ENCODE measurements at regions not wholly inside any gene's neighbourhood (a gene's known extent, or its start where the extent isn't known, plus 50 kb on each side); places are given as distances from the start of the nearest gene placed in this dataset.
A peak's percentile ranks its signal among the peaks of the same experiment; 100 is the strongest.

DNA sequence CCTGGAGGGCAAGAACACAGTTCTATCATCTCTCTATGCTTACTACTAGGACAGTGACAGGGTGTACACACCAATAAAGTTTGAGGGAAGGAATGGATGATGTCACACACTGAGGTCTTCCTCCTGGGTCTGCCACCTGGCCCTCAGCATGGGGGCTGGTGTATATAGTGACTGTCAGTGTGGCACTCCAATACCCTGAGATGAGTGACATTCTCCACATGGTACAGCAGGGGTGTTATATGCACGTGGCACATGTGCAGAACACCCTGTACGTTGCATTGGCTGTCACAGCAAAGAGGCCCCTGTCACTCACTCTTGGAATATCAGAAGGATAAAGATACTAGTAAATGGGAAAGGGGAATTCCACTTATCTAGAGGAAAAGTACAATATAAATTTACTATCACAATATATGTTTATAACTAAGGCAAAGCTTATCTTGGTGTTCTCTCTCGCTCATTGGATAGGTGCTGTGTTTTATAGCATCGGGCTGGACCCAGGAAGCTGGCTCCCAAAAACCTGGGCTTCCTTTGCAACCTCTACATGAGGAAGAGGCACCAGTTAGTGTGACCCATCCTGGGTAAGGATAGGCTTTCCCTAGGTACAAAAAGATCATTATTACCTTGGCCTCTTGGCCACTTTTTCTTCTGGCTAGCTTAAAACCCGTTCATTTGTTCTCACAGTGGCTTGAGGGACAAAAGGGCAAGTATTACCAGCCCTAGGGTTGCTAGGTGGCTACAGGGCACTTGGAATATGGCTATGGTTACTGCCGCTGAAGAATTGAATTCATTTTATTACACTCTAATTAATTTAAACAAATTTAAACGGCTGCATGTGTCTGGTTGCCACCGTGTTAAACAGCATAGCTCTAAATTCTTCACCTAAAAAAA is 54.8 kb upstream of the HES1 start:
- no peaks in the 10 kb centered on the region for H3K9me3 ChIP-seq
- DNase-seq (no peak), ATAC-seq (no peak)
- TF ChIP-seq, protein P1, sequence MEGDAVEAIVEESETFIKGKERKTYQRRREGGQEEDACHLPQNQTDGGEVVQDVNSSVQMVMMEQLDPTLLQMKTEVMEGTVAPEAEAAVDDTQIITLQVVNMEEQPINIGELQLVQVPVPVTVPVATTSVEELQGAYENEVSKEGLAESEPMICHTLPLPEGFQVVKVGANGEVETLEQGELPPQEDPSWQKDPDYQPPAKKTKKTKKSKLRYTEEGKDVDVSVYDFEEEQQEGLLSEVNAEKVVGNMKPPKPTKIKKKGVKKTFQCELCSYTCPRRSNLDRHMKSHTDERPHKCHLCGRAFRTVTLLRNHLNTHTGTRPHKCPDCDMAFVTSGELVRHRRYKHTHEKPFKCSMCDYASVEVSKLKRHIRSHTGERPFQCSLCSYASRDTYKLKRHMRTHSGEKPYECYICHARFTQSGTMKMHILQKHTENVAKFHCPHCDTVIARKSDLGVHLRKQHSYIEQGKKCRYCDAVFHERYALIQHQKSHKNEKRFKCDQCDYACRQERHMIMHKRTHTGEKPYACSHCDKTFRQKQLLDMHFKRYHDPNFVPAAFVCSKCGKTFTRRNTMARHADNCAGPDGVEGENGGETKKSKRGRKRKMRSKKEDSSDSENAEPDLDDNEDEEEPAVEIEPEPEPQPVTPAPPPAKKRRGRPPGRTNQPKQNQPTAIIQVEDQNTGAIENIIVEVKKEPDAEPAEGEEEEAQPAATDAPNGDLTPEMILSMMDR (IDR thresholded peaks at IDR 0.05), result no peak
- TF ChIP-seq POLR2A (IDR thresholded peaks at IDR 0.05), result no peak
- H3K4me3 ChIP-seq, result no peak overlapping the region
- H3K4me1 ChIP-seq, result peaks cover 20% of the 10 kb centered on the region
- H3K27ac ChIP-seq, result peak overlapping the region in 2 of 4 donors; percentile 10 to 36
- 77 to 88% methylated on average over 8 of the region's 8 CpGs for WGBS, 2 donors
- intact Hi-C loops (cut with DNase I), result no loop called here
- H3K27me3 ChIP-seq, result no peaks in the 10 kb centered on the region
- no peaks in the 10 kb centered on the region for H3K36me3 ChIP-seq (replicated peaks in 1 of 2; ENCODE audit: insufficient read depth in 1 of 2, low read depth in 2 of 2)

DNA sequence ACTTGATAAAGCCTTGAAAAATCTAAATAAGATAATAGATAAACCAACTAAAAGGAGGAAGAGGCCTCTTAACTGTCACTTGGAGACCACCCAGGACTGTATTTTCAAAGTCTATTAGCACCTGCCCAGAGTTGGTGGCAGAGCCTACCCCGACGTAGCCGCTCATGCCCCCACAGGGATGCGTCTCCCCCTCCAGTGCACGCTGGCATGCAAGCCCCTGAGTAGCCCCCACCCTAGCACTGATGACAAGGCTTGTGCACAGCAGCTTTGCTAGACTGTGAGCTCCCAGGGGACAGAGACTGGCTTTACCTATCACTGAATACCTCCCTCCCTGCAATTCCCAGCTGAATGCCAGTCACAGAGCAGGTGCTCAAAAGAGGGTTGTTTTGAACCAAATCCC is 54.1 kb upstream of the HES1 start:
- TF ChIP-seq, protein P1 (IDR thresholded peaks at IDR 0.05), result no peak
- TF ChIP-seq POLR2A (IDR thresholded peaks at IDR 0.05), result no peak
- H3K27ac ChIP-seq, result no peak overlapping the region
- H3K9me3 ChIP-seq, result no peaks in the 10 kb centered on the region
- DNase-seq (no peak), ATAC-seq (no peak)
- H3K4me1 ChIP-seq, result peaks cover 14% of the 10 kb centered on the region
- H3K27me3 ChIP-seq, result no peaks in the 10 kb centered on the region
- no peaks in the 10 kb centered on the region for H3K36me3 ChIP-seq (replicated peaks in 1 of 2; ENCODE audit: insufficient read depth in 1 of 2, low read depth in 2 of 2)
- H3K4me3 ChIP-seq, result no peak overlapping the region
- intact Hi-C loops (cut with DNase I), result no loop called here
- 89 to 91% methylated on average over 3 to 5 of the region's 5 CpGs for WGBS, 2 donors

DNA sequence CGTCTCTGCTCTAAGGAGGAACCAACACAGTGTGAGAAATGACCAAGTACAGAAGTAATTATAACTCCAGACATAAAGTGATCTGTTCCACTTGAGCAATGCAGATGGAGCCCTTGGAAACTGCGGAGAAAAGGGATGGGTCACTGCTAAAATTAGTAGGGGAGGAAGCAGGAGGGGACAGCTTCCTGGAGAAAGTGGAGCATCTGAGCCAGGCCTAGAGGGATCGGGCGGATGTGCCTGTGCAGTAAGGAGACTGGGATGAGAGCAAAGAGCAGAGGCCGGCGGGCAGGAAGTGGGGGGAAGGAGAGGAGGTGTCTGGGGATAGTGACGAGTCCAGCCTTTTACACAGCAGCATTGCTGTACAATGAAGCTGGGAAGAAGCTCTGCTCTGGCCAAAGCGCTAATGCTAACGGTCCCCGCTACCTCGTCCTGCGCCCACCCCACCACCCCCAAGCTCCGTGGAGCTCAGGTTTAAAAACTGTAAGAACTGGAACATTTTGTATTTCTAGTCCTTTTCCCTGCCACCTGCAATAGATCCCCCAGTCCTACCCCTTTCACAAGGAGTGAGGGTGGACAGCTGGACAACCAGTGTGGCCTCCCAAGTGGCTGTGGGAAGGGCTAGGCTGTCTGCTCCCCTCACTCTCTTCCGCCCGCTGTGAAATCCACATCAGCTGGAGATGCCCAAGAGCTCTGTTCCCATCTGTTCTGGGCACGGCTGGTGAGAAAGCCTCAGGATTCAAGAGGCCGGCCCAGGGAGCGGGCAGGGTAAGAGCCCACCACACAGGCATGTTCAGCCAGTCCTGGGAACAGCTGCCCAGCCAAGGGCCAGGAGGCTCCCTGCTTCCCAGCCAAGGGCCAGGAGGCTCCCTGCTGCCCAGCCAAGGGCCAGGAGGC is 53.0 kb upstream of the HES1 start:
- no peaks in the 10 kb centered on the region for H3K36me3 ChIP-seq (replicated peaks in 1 of 2; ENCODE audit: insufficient read depth in 1 of 2, low read depth in 2 of 2)
- no peak overlapping the region for H3K27ac ChIP-seq
- peaks cover 5% of the 10 kb centered on the region for H3K4me1 ChIP-seq
- H3K4me3 ChIP-seq, result no peak overlapping the region
- intact Hi-C loops (cut with DNase I), result no loop called here
- DNase-seq (no peak), ATAC-seq (peak; percentile 36)
- TF ChIP-seq, protein P1 (IDR thresholded peaks at IDR 0.05), result no peak
- no peak for TF ChIP-seq POLR2A (IDR thresholded peaks at IDR 0.05)
- H3K27me3 ChIP-seq, result no peaks in the 10 kb centered on the region
- WGBS, 2 donors, result 74 to 81% methylated on average over 17 to 18 of the region's 18 CpGs
- H3K9me3 ChIP-seq, result no peaks in the 10 kb centered on the region

DNA sequence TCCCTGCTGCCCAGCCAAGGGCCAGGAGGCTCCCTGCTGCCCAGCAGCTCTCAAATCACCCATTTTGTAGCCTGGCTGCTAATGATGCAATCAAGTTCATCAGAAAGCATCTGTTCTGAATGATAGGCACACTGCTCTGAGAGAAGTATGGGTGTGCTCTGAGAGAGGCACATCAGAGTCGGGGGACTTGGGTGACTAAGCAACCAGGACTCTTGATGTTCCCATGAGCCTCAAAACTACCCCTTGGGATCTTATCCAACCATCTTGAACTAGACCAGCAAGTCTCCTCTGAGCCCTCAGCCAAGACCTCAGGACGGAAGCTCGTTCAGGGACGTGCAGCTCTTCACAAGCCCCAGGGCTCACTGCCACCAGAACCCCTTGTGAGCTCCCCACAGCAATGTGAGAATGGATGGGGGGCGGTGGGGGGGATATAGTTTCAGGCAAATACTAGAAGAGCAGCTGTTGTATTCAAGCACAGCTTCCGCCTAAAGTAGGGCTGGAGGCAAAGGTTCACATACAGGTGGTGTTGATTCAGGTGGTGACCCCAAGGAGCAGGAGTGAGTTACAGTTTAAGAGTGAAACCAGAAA is 52.2 kb upstream of the HES1 start:
- H3K9me3 ChIP-seq, result no peaks in the 10 kb centered on the region
- intact Hi-C loops (cut with DNase I), result no loop called here
- no peak for DNase-seq
- TF ChIP-seq, protein P1 (IDR thresholded peaks at IDR 0.05), result no peak
- no peak for TF ChIP-seq POLR2A (IDR thresholded peaks at IDR 0.05)
- H3K4me3 ChIP-seq, result no peak overlapping the region
- H3K36me3 ChIP-seq (replicated peaks in 1 of 2; ENCODE audit: insufficient read depth in 1 of 2, low read depth in 2 of 2), result no peaks in the 10 kb centered on the region
- H3K27ac ChIP-seq, result no peak overlapping the region
- no peaks in the 10 kb centered on the region for H3K27me3 ChIP-seq
- H3K4me1 ChIP-seq, result no peaks in the 10 kb centered on the region
- 87 to 91% methylated on average over 5 to 6 of the region's 6 CpGs for WGBS, 2 donors
- no peak for ATAC-seq
